ENCODE measurements at regions not wholly inside any gene's neighbourhood (a gene's known extent, or its start where the extent isn't known, plus 50 kb on each side); places are given as distances from the start of the nearest gene placed in this dataset.
A peak's percentile ranks its signal among the peaks of the same experiment; 100 is the strongest.

- TF ChIP-seq EZH2 (IDR thresholded peaks at IDR 0.05; ENCODE audit: insufficient read depth, low read length) = no peak
- H3K27ac Mint-ChIP-seq (ENCODE audit: unreplicated experiment) = no peak overlapping the region
- DNase-seq (ENCODE audit: low read depth) = no peak
- Histone ChIP-seq H3K4me2 (ENCODE audit: low read length) (no peak overlapping the region), H3K79me2 (ENCODE audit: insufficient read depth, low read length) (no peaks in the 10 kb centered on the region), H2AFZ (ENCODE audit: low read depth, low read length) (no peak overlapping the region), H3K4me3 (ENCODE audit: insufficient read depth, low read depth, low read length) (no peak overlapping the region), H4K20me1 (ENCODE audit: insufficient read depth, low read length) (no peaks in the 10 kb centered on the region), H3K9me3 (ENCODE audit: insufficient read depth, low read depth, low read length) (no peaks in the 10 kb centered on the region), H3K4me1 (ENCODE audit: insufficient read depth, low read length) (no peaks in the 10 kb centered on the region), H3K27ac (ENCODE audit: low read depth, low read length) (no peak overlapping the region), H3K36me3 (ENCODE audit: insufficient read depth, low read length) (no peaks in the 10 kb centered on the region), H3K27me3 (ENCODE audit: insufficient read depth, low read length) (no peaks in the 10 kb centered on the region), H3K9ac (ENCODE audit: low read length) (no peak overlapping the region)
- H3K4me3 Mint-ChIP-seq (ENCODE audit: unreplicated experiment) = no peak overlapping the region
- H3K36me3 Mint-ChIP-seq (ENCODE audit: low read depth, unreplicated experiment) = no peaks in the 10 kb centered on the region
- no peaks in the 10 kb centered on the region for H3K27me3 Mint-ChIP-seq (ENCODE audit: low read depth, unreplicated experiment)
- peaks cover 4% of the 10 kb centered on the region for H3K9me3 Mint-ChIP-seq (ENCODE audit: unreplicated experiment)
- no peak for FAIRE-seq
- no peaks in the 10 kb centered on the region for H3K4me1 Mint-ChIP-seq (ENCODE audit: low read depth, unreplicated experiment)
These were observed 731.5 kb upstream of the AGA start for GRCh38 chr4:178173771-178174170.

- Histone ChIP-seq H3K27ac (ENCODE audit: low read depth, low read length) (no peak overlapping the region), H3K4me1 (ENCODE audit: insufficient read depth, low read length) (no peaks in the 10 kb centered on the region), H3K36me3 (ENCODE audit: insufficient read depth, low read length) (no peaks in the 10 kb centered on the region), H4K20me1 (ENCODE audit: insufficient read depth, low read length) (no peaks in the 10 kb centered on the region), H3K9me3 (ENCODE audit: insufficient read depth, low read depth, low read length) (no peaks in the 10 kb centered on the region), H3K9ac (ENCODE audit: low read length) (no peak overlapping the region), H2AFZ (ENCODE audit: low read depth, low read length) (no peak overlapping the region), H3K27me3 (ENCODE audit: insufficient read depth, low read length) (no peaks in the 10 kb centered on the region), H3K4me2 (ENCODE audit: low read length) (no peak overlapping the region), H3K79me2 (ENCODE audit: insufficient read depth, low read length) (no peaks in the 10 kb centered on the region), H3K4me3 (ENCODE audit: insufficient read depth, low read depth, low read length) (no peak overlapping the region)
- Mint-ChIP-seq H3K4me1 (ENCODE audit: low read depth, unreplicated experiment) (no peaks in the 10 kb centered on the region), H3K36me3 (ENCODE audit: low read depth, unreplicated experiment) (no peaks in the 10 kb centered on the region), H3K9me3 (ENCODE audit: unreplicated experiment) (peaks cover 4% of the 10 kb centered on the region), H3K27ac (ENCODE audit: unreplicated experiment) (no peak overlapping the region), H3K4me3 (ENCODE audit: unreplicated experiment) (no peak overlapping the region), H3K27me3 (ENCODE audit: low read depth, unreplicated experiment) (no peaks in the 10 kb centered on the region)
- DNase-seq (ENCODE audit: low read depth) = no peak
- no peak for FAIRE-seq
- TF ChIP-seq CTCF (IDR thresholded peaks at IDR 0.05; ENCODE audit: insufficient read depth, low read depth, low read length) (no peak), EZH2 (IDR thresholded peaks at IDR 0.05; ENCODE audit: insufficient read depth, low read length) (no peak)
These were observed 732.5 kb upstream of the AGA start for GRCh38 chr4:178174756-178175155.

- Histone ChIP-seq H3K4me1 (ENCODE audit: insufficient read depth, low read length) (no peaks in the 10 kb centered on the region), H2AFZ (ENCODE audit: low read depth, low read length) (no peak overlapping the region), H3K36me3 (ENCODE audit: insufficient read depth, low read length) (no peaks in the 10 kb centered on the region), H3K4me2 (ENCODE audit: low read length) (no peak overlapping the region), H3K4me3 (ENCODE audit: insufficient read depth, low read depth, low read length) (no peak overlapping the region), H3K79me2 (ENCODE audit: insufficient read depth, low read length) (no peaks in the 10 kb centered on the region), H3K27me3 (ENCODE audit: insufficient read depth, low read length) (no peaks in the 10 kb centered on the region), H3K9ac (ENCODE audit: low read length) (no peak overlapping the region), H3K9me3 (ENCODE audit: insufficient read depth, low read depth, low read length) (no peaks in the 10 kb centered on the region), H3K27ac (ENCODE audit: low read depth, low read length) (no peak overlapping the region), H4K20me1 (ENCODE audit: insufficient read depth, low read length) (no peaks in the 10 kb centered on the region)
- no peaks in the 10 kb centered on the region for H3K27me3 Mint-ChIP-seq (ENCODE audit: low read depth, unreplicated experiment)
- TF ChIP-seq CTCF (IDR thresholded peaks at IDR 0.05; ENCODE audit: insufficient read depth, low read depth, low read length) = no peak
- no peaks in the 10 kb centered on the region for H3K4me1 Mint-ChIP-seq (ENCODE audit: low read depth, unreplicated experiment)
- H3K36me3 Mint-ChIP-seq (ENCODE audit: low read depth, unreplicated experiment) = no peaks in the 10 kb centered on the region
- FAIRE-seq (no peak), DNase-seq (ENCODE audit: low read depth) (peak; percentile 46)
- H3K27ac Mint-ChIP-seq (ENCODE audit: unreplicated experiment) = no peak overlapping the region
- H3K9me3 Mint-ChIP-seq (ENCODE audit: unreplicated experiment) = no peaks in the 10 kb centered on the region
- H3K4me3 Mint-ChIP-seq (ENCODE audit: unreplicated experiment) = no peak overlapping the region
These were observed 743.3 kb upstream of the AGA start for GRCh38 chr4:178185517-178185916.
